ENCODE measurements at regions not wholly inside any gene's neighbourhood (a gene's known extent, or its start where the extent isn't known, plus 50 kb on each side); places are given as distances from the start of the nearest gene placed in this dataset.

DNA sequence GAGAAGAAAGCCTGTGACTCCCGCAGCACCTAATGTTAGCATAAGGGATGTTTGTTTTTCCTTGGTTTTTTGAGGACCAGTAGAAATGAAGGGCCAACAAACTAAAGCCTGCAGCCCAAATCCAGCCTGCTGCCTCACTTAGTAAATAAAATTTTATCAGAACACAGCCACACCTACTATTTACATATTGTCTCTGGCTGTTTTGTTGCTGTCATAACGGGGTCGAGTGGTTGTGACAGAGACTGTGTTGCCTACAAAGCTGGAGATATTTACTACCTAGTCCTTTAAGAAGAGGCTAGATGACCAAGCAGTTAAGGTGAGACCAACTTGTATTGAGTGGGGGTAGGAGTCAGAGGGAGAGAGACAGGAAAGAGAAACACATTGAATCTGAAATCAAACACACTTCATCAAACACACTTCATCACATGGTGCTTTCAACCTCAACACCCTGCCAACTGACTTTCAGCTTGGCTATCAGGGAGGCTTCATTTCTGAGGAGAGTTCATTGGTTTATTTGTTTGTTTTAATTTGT lies 546.3 kb upstream of the CDH11 start:
- TF ChIP-seq ZNF780A (CRISPR knock-in tag; IDR thresholded peaks at IDR 0.05) (no peak), JUND (CRISPR knock-in tag; IDR thresholded peaks at IDR 0.05) (no peak), ESRRA (CRISPR knock-in tag; IDR thresholded peaks at IDR 0.05; ENCODE audit: low read depth) (no peak), ZNF292 (CRISPR knock-in tag; IDR thresholded peaks at IDR 0.05; ENCODE audit: borderline replicate concordance, low read depth) (no peak), ZNF761 (CRISPR knock-in tag; conservative IDR thresholded peaks at IDR 0.05) (no peak), POLR2AphosphoS5 (IDR thresholded peaks at IDR 0.05; ENCODE audit: low read depth, low read length) (no peak)
